HuH-7 (cell line): ENCODE measurements at regions not wholly inside any gene's neighbourhood (a gene's known extent, or its start where the extent isn't known, plus 50 kb on each side); places are given as distances from the start of the nearest gene placed in this dataset.

ENCODE experiments used
- DNase-seq: peaks from one replicate; pipeline ENCODE4 v3.0.0; 2011; ENCODE audit warnings: low spot score

DNA sequence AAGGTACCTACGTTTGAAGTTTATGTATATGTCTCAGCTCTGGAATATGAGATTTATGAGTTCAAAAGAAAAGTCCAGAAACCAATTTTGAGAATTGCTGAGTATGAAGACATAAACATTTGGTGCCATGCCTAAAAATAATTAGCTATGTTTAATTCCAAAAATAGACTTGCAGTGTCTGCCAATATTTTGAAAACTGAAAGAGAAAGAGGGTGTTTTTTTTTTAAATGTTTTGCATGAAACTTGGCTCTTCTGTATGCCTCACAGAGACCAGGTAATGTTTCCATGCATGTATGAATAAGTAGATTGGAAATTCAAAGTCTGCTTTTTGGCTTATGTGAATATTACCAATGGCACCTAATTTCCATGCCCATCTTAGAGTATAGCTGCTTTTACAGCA, 634.4 kb upstream of the C9orf72 start:
- no peak for DNase-seq

DNA sequence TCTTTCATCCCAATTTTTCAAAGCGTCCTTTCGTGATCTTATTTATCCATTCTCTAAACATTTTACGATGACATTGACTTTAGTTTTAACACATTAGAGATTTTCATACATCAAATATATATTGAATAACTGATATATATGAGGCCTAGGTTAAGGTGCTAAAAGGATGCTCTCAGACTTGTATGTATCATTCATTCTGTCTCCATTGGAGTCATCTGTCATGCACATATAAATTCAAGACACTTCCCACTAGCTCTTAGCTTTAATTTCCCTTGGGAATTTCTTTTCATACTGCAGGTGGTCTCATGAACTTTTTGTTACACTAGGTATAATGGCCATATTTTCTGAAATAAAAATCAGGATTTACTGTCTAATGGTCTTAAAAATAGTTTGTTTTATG, 635.8 kb upstream of the C9orf72 start:
- DNase-seq = no peak

DNA sequence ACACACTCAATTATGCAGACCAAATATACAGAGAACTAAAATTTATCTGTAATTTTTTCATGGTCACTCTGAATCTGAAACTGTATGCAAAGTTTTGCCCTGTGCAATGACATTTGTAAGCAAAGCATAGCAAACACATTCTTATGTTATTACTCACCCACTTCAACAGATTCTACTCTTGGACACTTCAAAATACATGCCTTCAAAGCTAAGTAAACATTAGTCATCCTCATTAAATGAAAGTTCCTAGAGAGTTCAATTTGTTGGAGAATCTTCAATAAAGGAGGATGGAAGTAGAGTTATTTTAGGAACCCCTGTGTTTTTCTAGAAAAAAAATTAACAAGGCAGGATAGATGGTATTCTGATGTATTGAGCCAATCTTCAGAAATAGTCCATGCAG, 639.7 kb upstream of the C9orf72 start:
- DNase-seq = no peak

DNA sequence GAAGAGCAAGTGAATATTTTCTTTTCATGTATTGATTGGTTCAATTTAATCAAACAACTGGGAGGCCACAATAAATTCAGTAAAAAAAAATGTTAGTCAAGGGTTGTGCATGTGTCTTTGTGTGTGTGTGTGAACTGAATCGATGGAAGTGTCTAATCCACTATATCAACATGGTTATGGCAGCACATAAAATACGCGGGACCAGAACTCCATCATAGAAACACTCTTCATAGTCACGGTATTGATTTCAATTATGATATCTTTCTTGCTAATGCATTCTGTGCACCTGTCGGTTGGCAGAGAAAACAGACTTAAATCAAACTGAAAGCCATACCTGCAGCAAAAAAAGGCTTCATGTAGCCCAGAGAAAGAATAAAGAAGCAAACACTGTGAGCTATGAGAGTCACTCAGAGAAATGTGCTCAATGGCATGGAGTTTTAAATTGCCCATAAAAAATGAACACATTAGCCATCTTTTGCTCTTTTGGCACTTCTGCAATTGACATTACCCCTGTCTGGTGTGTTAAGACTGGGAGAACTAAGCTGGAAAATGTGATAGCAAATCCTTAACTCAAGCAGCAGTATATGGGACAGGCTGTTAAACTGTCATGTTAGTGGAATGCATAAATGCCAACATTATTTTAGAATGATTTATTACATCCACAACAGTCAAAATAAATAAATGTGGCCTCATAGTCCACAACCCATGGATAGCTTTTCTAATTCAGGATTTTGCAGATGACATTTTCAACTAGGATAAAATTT, 642.4 kb upstream of the C9orf72 start:
- DNase-seq = no peak

DNA sequence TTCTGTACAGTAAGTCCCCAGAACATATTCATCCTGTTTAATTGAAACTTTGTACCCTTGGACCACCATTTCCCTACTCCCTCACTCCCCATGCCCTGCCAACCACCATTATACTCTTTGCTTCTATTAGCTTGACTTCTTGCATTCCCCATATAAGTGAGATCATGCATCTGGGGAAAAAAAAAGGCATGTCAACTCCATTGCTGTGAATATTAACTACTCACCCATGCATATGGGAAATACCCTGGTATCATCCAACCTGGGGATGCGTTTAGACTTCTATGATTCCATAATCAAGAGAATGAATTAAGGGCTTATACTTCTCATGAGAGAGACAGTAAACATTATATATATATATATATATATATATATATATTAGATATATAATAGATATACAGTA, 659.4 kb upstream of the C9orf72 start:
- no peak for DNase-seq

DNA sequence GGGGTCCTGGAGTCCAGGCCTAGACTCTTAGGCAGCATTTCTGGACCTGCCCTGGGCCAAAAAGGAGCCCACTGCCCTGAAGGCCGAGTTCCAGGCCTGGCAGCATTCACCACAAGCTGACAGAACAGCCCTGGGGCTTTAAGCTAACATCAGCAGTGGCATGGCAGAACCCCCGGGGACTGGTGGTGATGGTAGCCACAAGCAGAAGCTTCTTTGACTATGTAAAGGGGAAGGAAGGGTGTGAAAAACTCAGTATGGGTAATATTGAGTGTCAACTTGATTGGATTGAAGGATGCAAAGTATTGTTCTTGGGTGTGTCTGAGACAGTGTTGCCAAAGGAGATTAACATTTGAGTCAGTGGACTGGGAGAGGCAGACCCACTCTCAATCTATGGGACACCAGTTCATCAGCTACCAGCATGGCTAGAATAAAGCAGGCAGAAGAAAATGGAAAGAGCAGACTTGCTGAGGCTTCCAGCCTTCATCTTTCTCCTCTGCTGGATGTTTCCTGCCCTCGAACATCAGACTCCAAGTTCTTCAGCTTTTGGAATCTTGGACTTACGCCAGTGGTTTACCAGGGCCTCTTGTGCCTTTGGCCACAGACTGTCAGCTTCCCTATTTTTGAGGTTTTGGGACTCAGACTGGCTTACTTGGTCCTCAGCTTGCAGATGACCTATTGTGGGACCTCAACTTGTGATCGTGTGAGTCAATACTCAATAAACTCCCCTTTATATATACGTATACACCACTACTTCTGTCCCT, 661.0 kb upstream of the C9orf72 start:
- DNase-seq = no peak

DNA sequence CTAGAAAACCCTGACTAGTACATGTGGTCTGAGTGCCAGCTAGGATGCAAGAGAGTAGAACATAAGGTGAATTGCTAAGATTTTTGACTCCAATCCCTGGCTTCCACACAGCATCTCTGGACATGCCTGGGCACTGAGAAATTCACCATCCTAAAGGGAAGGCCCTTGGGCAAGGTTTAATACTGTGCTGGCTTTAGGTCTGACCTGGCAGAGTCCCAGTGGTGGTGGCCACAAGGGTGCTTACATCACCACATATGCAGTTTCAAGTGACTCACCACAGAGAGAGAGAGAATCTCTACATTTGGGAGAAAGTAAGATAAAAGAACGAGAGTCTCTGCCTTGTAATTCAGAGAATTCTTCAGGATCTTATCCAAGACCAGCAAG, 661.6 kb upstream of the C9orf72 start:
- no peak for DNase-seq

DNA sequence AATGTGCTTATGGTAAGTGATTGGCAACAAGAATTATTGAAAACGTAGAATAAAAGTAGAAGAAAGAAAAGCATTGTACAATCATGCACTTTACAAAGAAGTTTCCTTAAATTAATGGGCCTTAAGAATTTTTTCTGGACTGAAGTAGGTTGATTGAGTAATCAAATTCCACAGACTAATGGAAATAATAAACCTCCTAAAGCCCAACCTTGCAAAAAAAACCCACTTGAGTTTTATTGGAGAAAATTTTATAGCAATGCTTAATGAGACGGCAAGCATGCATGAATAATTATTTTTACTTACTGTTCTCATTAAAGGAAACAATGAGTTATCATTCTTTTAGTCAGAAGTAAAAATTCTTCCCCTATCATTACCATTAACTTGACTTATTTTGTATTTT, 676.1 kb upstream of the C9orf72 start:
- DNase-seq = no peak

DNA sequence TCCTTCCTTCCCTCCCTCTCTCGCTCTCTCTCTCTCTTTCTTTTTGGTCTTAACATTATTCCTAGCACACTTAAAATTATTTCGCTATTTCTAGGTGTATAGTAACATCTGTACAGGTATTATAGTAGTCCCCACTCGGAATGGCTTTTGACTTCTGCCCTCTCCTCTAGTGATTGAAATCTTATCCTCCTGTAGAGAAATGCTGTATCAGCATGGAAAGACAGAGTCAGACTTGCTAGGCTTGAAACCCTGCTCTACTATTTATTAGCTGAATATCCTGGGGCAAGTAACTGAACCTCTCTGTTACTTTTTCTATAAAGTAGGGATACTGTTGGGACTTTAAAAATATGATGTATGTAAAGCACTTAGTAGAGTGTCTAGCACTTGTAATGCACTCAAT, 681.9 kb upstream of the C9orf72 start:
- no peak for DNase-seq

DNA sequence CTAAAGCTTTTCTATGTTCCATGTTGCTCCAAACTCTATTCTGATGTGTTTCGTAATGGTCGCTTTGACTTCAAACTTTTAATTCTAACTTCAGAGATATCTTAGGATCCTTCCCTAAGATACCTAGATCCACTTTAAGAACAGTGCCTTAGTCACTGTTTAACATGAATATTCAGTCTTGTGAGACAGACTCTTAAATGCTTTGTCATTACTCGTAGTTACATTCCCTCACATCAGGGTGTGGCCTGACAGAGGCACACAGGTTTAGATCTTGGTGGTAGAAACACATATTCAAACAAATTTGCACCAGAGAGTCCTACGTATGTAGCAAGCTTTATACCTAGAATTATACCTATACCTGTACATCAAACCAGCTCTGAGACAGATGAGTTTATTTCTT, 687.0 kb upstream of the C9orf72 start:
- DNase-seq = no peak

DNA sequence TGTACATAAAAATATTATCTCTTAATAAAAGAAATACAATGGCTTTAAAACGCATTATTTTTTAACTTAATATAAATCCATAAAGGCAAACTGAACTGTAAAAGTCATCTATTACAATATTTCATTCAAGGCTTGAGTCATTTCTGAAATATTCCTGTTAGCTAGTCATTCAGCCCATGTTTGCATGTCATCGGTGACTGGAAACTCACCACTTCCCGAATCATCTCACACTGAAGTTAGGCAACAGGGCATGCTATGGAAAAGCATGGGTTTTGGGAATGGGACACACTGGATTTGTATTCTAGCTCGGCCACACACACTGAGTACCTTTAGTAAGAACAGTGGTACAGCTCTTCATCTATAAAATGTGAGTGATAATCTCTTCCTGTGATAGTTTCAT, 691.1 kb upstream of the C9orf72 start:
- DNase-seq = no peak

DNA sequence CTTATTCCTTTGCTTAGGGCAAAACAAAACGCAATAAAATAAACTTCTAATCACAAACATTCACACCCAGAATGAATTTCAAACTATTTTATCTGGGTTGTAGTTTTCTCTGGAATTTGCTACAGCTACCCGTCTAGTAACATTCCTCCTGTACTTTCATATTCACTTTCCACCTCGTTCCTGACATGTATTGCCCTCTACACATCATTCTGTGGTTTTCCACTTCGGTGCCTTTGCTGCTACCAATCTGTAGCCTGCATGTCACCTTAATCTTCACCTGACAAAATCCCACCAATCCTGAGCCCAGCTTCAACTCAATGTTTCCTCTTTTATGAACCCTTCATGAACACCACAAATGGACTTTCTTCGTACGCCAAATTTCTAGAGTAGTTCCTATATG, 694.1 kb upstream of the C9orf72 start:
- DNase-seq = no peak

DNA sequence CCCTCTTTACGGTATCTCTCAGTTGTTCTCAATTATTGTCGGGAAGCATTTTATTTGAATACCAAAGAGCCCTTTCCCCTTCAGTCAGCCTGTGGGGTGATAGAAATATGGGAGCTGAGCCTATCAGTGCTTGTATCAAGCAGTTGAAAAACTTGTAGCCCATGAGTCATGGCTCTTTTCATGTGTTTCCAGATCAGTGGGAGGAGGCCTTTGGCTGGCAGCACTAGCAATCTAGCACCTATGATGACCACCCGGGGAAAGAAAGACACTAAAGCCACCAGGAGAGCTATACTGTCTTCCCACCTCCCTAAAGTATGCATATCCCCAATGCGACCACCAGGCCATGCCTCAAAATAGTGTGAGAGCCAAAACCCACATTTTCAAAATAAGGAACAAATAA, 696.9 kb upstream of the C9orf72 start:
- no peak for DNase-seq

DNA sequence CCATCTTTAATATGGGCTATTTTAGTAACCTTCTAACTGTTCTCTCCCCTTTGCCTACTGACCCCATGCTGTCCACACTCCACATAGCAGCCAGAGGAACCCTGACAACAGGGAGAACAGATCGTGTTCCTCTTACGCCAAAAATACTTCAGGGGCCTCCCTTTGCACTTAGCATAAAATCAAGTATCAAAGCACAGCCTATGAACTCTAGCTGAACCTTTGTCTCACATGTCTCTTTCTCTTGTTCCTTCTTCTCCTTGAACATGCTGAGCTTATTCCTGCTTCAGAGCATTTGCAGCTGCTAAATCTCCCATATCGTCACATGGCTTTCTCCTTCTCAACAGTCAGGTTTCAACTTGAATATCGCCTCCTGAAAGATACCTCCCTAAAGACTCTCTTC, 698.8 kb upstream of the C9orf72 start:
- no peak for DNase-seq

DNA sequence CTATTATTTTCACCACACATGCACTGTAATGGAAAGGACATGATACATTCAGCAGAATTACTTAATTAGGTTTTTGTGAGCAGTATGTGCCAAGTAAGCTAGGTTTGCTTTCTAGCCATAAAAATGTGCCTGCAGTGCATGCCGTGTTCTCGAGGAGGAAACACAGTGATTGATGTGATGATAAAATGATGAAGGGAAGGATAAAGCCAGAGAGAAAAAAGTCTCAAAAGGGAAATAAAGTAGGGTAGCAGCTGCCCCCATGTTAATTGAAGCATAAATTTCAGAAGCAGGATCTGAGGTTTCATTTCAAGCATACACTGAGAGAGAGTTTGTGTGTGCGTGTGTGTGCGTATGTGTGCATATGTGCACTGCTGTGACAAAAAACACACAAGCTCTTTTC, 714.2 kb upstream of the C9orf72 start:
- no peak for DNase-seq

DNA sequence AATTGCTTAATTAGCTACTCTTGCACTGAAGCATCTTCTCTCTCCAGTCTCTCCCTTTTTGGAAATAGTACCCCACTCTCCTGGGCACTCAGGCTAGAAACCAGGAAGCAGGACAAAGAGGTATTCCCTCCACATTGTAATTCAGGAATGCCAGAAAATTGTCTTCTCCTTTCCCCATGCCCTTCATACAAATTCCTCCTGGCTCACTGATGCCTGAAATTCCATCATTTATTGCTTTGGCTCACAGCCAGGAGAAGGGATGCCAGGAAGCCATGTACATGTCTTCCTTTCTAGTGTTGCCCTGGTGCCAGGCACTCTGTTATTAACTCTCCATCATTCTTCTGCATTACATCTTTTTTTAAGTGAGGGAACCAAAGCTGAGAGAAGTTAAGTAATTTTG, 716.5 kb upstream of the C9orf72 start:
- DNase-seq = no peak

DNA sequence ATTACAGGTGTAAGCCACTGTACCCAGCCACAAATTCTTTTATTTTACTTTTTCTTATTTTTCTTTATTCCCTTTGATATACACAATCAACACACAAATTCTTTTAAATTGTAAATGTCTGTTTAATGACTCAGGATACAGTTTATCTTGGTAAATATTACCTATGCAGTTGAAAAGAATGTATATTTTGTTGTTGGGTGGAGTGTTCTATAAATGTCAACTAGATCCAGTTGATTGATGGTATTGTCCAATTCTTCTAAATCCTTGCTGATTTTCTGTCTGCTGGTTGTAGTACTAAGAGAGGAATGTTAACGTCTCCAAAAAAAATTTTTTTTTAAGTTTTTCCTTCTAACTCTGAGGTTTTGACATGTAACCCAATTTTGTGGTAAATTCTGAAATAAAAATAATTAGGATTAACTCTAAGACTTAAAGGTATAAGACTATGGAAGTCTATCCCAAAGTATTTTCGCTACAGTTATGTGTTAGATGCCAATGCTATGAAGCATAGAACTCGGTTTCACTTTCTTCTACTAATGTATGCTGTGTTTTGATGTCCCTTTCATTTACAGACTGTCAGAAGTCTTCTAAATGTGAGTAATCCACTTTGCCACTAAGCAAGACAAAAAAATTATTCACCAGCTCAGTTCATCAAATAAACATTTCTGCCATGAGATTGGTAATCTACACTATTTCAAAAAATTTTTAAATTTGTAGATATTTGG, 720.2 kb upstream of the C9orf72 start:
- DNase-seq = no peak

DNA sequence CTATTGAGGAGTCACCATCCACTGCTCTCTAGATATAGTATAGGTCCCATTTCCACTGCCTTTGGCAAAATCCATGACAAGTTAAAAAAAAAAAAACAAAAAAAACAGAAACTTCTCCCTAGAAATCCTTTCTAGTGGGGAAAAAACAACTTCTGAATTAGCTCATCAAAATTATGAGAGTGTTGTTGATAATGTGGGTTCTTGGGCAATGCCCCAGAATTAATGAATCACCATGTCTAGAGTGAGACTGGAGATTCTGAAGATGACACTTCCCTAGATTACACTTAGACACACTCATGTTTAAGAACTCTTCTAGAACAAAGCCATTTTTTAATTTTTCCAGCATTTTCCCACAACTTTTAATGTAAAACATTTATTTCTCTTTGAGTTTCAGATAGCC, 728.0 kb upstream of the C9orf72 start:
- DNase-seq = no peak

DNA sequence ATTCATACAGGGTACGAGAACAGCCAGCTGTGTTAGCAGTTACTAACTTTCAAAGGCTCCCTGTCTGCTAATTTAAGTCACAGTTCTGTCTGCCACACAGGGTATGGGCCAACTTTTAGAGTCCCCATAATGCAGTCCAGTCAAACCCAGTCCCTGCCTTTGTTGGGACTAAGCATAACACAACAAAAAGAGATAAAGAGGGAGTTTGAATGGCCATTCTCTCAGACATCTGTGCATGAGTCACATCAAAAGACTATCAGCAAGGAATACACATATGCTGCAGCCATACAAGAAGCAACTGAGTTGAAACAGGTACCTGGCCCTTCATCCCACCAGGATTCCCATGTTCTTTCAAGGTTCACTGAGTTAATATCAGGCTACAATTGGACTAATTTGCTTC, 744.5 kb upstream of the C9orf72 start:
- DNase-seq = no peak

DNA sequence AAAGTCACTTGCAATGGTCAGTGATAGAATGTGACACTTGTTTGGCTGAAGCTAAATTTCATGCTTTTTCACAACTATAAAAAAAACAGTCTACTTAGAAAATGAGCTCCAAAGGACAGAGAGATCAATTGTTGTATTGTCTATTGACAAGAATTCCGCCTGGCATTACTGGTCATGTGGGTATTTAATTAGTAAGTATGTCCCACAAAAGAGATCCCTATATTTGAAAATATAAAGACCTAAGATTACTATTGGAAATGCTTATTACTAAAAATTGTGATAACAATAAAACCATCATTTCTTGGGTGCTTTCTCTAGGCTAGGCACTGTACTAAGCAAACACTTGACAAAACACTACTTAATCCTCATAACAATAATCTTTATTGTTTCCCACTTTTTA, 745.2 kb upstream of the C9orf72 start:
- no peak for DNase-seq

DNA sequence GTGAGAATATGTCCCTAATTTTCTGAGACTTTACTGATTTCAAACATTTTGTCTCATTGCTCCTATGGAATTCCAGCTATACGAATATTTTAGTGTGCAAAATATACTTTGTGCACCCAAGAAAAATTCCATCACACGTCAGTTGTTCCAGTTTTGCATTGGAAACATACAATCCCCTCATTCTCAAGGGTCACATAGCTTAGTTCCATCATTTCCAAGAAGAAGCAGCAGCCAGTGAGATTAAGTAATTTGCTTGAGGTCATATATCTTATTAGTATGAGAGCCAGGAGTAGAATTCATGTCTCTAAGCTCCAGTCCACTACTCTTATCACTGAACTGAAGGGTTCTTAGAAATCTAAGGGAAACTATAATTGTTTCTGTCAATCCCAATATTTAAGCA, 746.7 kb upstream of the C9orf72 start:
- no peak for DNase-seq

DNA sequence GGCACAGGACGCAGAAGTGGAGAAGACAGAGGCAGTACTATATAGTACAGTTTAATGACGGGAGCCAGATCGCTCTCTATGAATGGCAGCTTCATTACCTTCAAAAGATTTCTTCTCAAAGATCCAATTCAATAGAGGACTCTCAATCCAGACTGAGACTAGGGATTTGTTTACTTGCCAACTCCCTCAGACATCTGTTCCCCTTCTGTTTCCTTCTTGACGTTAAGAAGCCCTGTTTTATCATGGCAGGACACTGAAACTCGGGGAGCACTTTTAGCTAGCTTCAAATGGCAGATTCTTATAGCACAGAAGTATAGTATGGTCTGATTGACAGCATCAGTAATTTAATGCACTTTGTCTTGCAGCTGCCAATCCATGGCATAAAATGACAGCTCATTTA, 747.3 kb upstream of the C9orf72 start:
- no peak for DNase-seq

DNA sequence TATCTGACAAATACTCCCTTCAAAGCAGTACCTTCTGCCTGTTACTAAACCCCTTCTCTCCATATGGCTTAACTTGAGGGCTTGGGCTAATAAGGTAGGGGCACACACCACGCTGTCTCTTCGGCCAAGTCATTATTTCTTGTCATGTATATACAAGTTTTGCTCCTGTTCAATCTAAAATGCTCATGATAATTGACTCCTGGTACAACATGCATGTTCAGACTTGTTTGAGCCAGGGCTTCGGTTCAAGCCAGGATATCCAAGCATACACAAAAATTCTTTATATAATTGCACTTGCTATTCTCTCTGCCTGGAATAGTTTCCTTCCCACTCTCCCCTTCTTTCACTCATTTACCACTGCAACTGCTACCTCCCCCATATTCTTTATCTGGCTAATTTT, 756.0 kb upstream of the C9orf72 start:
- no peak for DNase-seq
